ENCODE measurements at regions not wholly inside any gene's neighbourhood (a gene's known extent, or its start where the extent isn't known, plus 50 kb on each side); places are given as distances from the start of the nearest gene placed in this dataset.
"Not testable (repeated sequence)": the region's sequence is repeated elsewhere in the genome, so short reads cannot be mapped to it uniquely, and the experiment has no call there.

DNA sequence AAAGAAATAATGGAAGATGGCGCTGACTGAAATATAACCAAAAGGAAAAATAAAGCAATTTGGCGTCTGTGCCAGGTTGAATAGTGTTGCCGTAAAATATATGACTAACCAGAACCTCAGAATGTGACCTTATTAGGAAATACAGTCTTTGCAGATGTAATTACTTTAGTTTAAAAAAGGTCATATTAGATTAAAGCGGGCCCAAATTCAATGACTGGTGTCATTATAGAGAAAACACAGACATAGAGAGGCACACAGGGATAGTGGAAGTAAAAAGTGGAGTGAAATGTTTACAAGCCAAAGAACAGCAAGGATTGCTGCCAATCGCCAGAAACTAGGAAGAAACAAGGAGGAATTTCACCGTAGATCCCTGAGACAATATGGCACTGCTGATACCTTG lies 521.2 kb downstream of the FRK start:
- no peak for DNase-seq

DNA sequence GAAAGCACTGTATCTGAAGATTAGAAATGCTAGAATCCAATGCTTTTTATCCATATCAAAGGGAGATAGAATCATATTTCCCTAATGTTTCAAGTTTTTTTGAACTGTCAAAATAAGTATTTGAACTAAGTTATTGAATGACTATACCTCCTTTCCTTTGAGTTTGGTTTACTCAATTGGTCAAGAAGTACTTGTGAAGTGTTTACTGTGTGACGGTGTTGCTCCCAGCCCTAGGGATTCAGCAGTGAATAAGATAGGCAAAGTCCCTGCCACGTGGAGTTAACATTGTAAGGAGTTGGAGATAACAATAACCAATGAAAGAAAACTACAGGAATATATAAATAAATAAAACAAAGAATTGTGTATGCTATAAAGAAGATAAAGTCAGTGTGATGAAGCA lies 535.9 kb downstream of the FRK start:
- DNase-seq: no peak

- DNase-seq: not testable (repeated sequence)
These were observed 538.9 kb downstream of the FRK start for GRCh38 chr6:115521747-115522146.

GRCh38 chr6:115514656-115515055 lies 546.0 kb downstream of the FRK start:
- DNase-seq: no peak

- no peak for DNase-seq
These were observed 547.8 kb downstream of the FRK start for GRCh38 chr6:115512923-115513322.

GRCh38 chr6:115511771-115512170 lies 548.9 kb downstream of the FRK start:
- no peak for DNase-seq

DNA sequence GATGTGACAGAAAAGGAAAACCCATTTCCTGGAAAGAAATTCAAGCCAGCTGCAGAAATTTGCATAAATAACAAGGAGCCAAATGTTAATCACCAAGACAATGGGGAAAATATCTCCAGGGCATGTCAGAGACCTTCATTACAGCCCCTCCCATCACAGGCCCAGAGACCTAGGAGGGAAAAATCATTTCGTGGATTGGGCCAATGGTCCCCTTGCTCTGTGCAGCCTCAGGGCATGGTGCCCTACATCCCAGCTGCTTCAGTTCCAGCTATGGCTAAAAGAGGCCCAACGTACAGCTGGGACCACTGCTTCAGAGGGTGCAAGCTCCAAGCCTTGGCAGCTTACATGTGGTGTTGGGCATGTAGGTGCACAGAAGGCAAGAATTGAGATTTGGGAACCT lies 558.3 kb downstream of the FRK start:
- not testable (repeated sequence) for DNase-seq

DNA sequence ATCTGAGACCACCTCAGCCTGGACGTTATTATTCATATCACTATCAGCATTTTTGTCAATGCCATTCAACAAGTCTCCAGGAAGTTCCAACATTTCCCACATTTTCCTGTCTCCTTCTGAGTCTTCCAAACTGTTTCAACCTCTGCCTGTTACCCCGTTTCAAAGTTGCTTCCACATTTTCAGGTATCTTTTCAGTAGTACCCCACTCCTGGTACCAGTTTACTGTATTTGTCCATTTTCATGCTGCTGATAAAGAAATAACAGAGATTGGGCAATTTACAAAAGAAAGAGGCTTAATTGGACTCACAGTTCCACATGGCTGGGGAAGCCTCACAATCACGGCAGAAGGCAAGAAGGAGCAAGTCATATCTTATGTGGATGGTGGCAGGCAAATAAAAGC lies 565.5 kb downstream of the FRK start:
- DNase-seq: no peak

DNA sequence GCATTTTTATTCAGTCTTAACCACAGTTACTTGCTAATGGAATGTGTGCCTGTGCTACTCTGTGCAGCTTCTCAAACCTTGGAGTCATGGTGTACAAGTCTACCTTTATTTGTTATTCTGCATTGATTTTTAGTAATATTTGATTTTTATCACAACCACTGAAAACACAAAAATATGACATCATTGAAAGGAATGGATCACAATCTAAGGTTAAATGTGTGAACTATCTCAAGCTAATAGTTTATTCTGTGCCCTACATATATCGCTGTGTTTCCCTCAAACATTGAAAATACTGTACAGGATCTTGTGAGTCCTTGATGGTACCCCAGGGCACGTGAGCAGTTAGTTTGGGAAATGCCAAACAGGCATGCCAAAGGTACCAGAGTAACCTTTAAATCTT lies 573.4 kb downstream of the FRK start:
- DNase-seq: no peak

GRCh38 chr6:115485400-115485799 lies 575.3 kb downstream of the FRK start:
- DNase-seq: no peak

- DNase-seq: not testable (repeated sequence)
These were observed 580.1 kb downstream of the FRK start for GRCh38 chr6:115480543-115480942.

DNA sequence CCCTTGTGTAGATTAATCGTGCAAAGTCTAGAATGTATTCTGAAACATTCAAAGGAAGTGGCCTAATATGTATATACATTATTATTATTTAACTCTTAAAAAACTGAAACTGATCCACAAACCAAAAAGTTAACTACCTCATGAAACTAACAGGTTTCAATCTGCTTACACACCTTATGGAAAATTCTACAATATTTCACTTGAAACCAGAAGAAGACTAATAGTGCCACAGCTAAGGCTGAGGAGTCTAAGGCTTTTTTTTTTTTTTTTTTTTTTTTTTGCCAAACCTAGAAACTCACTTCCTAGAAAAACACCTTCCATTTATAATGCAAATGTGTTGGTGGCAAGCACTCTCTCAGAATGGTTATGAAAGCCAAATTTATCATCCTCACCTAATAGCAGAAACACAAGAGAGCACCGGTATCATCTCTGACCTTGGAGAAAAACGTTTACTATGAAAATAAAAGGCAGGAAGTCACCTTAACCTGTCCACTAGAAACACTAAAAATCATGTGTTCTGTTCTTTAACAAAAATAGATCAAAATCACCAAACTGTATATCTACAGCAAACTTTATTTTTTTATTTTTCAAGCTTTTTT lies 586.1 kb downstream of the FRK start:
- no peak for DNase-seq

DNA sequence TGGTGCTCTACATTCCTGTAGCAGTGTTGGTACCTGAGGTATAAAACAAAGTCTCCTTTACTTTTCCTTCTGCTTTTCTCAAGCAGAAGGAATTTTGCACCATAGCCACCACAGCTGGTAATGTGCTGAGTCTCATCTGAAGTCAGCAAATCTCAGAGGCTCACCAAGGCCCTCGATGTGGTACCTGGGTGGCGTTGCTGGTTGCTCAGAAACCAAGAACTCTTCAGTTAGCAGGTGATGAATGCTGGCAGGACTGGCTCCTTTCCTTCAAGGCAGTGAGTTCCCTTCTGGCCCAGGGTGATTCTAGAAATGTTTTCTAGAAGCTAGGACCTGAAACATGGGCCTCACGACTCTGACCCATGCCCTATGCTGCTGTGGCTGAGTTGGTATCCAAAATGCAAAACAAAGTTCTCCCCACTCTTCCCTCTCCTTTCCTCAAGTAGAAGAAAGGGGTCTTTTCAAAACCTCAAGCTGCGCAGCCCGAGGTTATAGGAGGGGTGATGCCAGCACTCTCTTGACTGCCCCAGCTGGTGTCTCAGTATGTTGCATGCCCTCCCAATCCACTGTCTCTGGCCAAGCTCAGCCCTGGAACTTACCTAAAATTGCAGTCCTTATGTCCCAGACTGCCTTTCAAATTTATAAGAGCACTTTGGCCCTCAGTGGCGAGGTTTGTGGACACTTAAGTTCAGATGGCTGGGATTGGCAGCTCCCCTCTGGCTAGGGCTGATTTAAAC lies 592.3 kb downstream of the FRK start:
- DNase-seq: no peak

- DNase-seq: no peak
These were observed 593.0 kb downstream of the FRK start for GRCh38 chr6:115467726-115468125.

GRCh38 chr6:115460913-115461312 lies 599.8 kb downstream of the FRK start:
- no peak for DNase-seq

DNA sequence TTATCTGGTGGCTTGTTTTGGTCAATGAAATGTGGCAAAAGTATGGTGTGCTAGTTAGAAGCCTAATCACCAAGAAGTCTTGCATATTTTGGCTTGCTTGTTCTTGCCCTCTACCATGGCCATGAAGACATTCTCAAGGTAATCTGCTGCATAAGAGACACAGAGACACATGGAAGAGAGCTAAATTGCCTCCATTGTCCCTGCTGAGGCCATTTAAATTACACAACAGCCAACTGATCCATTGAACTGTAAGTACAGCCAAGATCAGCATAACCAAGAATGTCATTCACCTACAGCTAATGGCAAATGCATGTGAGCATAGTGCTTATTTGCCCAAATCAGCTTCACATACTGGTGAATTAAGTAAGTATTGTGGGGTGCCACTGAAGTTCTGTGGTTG lies 603.8 kb downstream of the FRK start:
- DNase-seq: no peak

- DNase-seq: no peak
These were observed 616.7 kb downstream of the FRK start for GRCh38 chr6:115443825-115444478.

GRCh38 chr6:115442323-115442722 lies 618.4 kb downstream of the FRK start:
- DNase-seq: no peak

- DNase-seq: no peak
These were observed 619.0 kb downstream of the FRK start for GRCh38 chr6:115441651-115442050.

DNA sequence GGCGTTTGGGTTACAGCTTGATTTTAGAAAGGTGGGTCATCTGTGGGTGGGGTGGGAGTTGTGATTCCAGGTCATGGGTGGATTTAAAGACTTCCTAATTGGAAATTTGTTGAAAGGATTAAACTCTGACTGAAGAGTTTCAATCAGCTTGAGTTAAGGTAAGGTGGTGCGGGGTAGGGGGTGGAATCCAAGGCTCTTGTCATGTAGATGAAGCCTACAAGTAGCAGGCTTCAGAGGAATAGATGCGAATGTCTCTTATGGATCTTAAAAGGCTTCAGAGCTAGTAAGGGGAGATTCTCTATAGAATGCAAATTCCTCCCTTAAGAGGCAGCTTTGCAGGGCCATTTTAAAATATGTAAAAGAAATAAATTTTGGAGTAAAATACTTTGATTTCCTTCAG lies 645.3 kb downstream of the FRK start:
- DNase-seq: no peak

- not testable (repeated sequence) for DNase-seq
These were observed 645.8 kb downstream of the FRK start for GRCh38 chr6:115414916-115415315.

DNA sequence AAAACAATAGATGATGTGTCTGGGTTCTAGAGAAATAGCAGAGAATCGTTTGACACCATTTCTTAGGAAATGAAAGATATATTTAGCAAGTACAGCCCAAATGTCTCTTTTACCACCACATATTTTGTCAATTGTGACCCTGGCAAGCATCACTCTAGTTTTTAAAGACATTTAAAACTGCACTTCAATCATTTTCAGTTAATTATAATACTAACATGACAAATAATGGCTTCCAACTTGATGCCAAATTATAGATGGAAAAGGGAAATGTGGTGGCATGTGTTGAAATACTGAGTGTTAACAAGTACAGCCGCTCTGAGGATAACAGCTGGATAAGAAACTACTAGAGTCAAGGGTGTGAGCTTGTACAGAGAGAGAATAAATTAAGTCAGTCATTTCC lies 648.9 kb downstream of the FRK start:
- DNase-seq: no peak

DNA sequence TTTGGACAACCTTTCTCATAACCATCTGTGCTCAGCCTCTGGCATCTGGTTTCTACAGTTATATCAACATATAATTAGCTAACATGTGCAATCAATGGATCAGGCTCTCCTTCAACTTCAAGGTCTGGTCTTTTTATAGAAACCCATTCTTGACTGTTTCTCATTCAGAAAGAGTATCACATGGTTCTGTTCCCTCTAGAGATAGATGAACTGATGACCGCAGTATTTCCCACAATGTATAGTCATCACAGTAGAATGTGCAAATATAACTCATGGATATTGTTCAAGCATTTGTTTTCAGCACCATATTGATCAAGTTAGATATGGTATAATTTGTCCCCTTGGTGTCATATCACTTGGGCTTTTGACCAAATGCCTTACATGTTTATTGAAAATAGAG lies 656.2 kb downstream of the FRK start:
- no peak for DNase-seq

- no peak for DNase-seq
These were observed 662.1 kb downstream of the FRK start for GRCh38 chr6:115398607-115399006.
